ENCODE measurements at regions not wholly inside any gene's neighbourhood (a gene's known extent, or its start where the extent isn't known, plus 50 kb on each side); places are given as distances from the start of the nearest gene placed in this dataset.

- TF ChIP-seq SP1 (CRISPR knock-in tag; IDR thresholded peaks at IDR 0.05) (no peak), YBX1 (IDR thresholded peaks at IDR 0.05) (no peak), POLR2A (conservative IDR thresholded peaks at IDR 0.05) (no peak), CHD2 (IDR thresholded peaks at IDR 0.05; ENCODE audit: low read depth, low read length) (no peak), NFE2L1 (tag; IDR thresholded peaks at IDR 0.05; ENCODE audit: borderline replicate concordance, low read depth) (no peak), GABPB1 (CRISPR knock-in tag; IDR thresholded peaks at IDR 0.05) (no peak), MAFK (IDR thresholded peaks at IDR 0.05; ENCODE audit: low read length) (no peak), ETV6 (IDR thresholded peaks at IDR 0.05; ENCODE audit: borderline replicate concordance in 1 of 2, low read depth in 2 of 2, low read length in 1 of 2) (no peak), ETV6 (CRISPR knock-in tag; IDR thresholded peaks at IDR 0.05; ENCODE audit: borderline replicate concordance) (no peak), NKRF (IDR thresholded peaks at IDR 0.05; ENCODE audit: borderline replicate concordance) (no peak), RAD21 (CRISPR knock-in tag; conservative IDR thresholded peaks at IDR 0.05 in 1 of 2, IDR thresholded peaks at IDR 0.05 in 1 of 2) (no peak), JUN (IDR thresholded peaks at IDR 0.05; ENCODE audit: borderline replicate concordance, low read depth, low read length) (no peak), JUN (CRISPR knock-in tag; IDR thresholded peaks at IDR 0.05; ENCODE audit: borderline replicate concordance) (no peak), SMC3 (conservative IDR thresholded peaks at IDR 0.05; ENCODE audit: insufficient read depth, low read depth, low read length) (no peak), TCF7 (IDR thresholded peaks at IDR 0.05; ENCODE audit: borderline replicate concordance) (no peak)
- TF ChIP-seq, protein P1, sequence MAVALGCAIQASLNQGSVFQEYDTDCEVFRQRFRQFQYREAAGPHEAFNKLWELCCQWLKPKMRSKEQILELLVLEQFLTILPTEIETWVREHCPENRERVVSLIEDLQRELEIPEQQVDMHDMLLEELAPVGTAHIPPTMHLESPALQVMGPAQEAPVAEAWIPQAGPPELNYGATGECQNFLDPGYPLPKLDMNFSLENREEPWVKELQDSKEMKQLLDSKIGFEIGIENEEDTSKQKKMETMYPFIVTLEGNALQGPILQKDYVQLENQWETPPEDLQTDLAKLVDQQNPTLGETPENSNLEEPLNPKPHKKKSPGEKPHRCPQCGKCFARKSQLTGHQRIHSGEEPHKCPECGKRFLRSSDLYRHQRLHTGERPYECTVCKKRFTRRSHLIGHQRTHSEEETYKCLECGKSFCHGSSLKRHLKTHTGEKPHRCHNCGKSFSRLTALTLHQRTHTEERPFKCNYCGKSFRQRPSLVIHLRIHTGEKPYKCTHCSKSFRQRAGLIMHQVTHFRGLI (CRISPR knock-in tag; IDR thresholded peaks at IDR 0.05) = no peak
These were observed 233.4 kb upstream of the SMIM21 start for GRCh38 chr18:75660932-75661331.

All from K562 (cell line).